Natural killer cell treated with Interleukin-12 subunit alpha and Interleukin-12 subunit beta and Interleukin-15 and Interleukin-18, amount 100 ng/mL, for 72 hours (primary cell): ENCODE measurements at regions not wholly inside any gene's neighbourhood (a gene's known extent, or its start where the extent isn't known, plus 50 kb on each side); places are given as distances from the start of the nearest gene placed in this dataset.

Experiments
- ATAC-seq, 2 donors: fragments of 150-1000 bp; cut with Tn5 transposase in 1 of 2; sonication (Bioruptor Pico), chemical (Tn5 transposase) in 1 of 2; 2 replicates each; pipeline ENCODE4 v1.10.0; 2021
- DNase-seq: peaks from one replicate; pipeline ENCODE4 v3.0.0; 2022; ENCODE audit warnings: low spot score
- H3K27ac Mint-ChIP-seq, 2 donors: 1 replicate in 1 of 2; 2 replicates in 1 of 2; pipeline ENCODE4 v1.8.0; 2022; ENCODE audit warnings: mixed read lengths in 2 of 2, mild to moderate bottlenecking in 1 of 2, moderate library complexity in 1 of 2
- H3K27me3 Mint-ChIP-seq, 2 donors: 1 replicate in 1 of 2; 2 replicates in 1 of 2; pipeline ENCODE4 v1.8.0; 2022; ENCODE audit warnings: mixed read lengths in 2 of 2
- H3K36me3 Mint-ChIP-seq: one replicate; pipeline ENCODE4 v1.8.0; 2022; ENCODE audit warnings: mixed read lengths
- H3K4me1 Mint-ChIP-seq, 2 donors: 1 replicate in 1 of 2; 2 replicates in 1 of 2; pipeline ENCODE4 v1.8.0; 2022; ENCODE audit warnings: low read depth in 2 of 2, mixed read lengths in 2 of 2, mild to moderate bottlenecking in 1 of 2
- H3K4me3 Mint-ChIP-seq: one replicate; pipeline ENCODE4 v1.8.0; 2022; ENCODE audit warnings: mixed read lengths
- H3K9me3 Mint-ChIP-seq: 2 replicates; pipeline ENCODE4 v1.8.0; 2022; ENCODE audit warnings: mixed read lengths

GRCh38 chr18:5622905-5623304 is 79.1 kb upstream of the EPB41L3 start:
- no peaks in the 10 kb centered on the region for H3K9me3 Mint-ChIP-seq
- no peaks in the 10 kb centered on the region for H3K4me1 Mint-ChIP-seq
- peaks cover 7 to 8% of the 10 kb centered on the region in 2 donors for H3K27me3 Mint-ChIP-seq
- no peaks in the 10 kb centered on the region for H3K36me3 Mint-ChIP-seq
- no peak for ATAC-seq
- no peak overlapping the region for H3K4me3 Mint-ChIP-seq
- DNase-seq = no peak
- H3K27ac Mint-ChIP-seq = no peak overlapping the region

- H3K36me3 Mint-ChIP-seq = no peaks in the 10 kb centered on the region
- DNase-seq = no peak
- H3K9me3 Mint-ChIP-seq = no peaks in the 10 kb centered on the region
- ATAC-seq = no peak
- H3K4me3 Mint-ChIP-seq = no peak overlapping the region
- peaks cover 9 to 15% of the 10 kb centered on the region in 2 donors for H3K27me3 Mint-ChIP-seq
- H3K27ac Mint-ChIP-seq = no peak overlapping the region
- no peaks in the 10 kb centered on the region for H3K4me1 Mint-ChIP-seq
These were observed 76.5 kb upstream of the EPB41L3 start for GRCh38 chr18:5620289-5620688.

- ATAC-seq = no peak
- Mint-ChIP-seq H3K27me3 (peaks cover 11 to 15% of the 10 kb centered on the region in 2 donors), H3K9me3 (no peaks in the 10 kb centered on the region), H3K4me1 (no peaks in the 10 kb centered on the region), H3K4me3 (no peak overlapping the region), H3K36me3 (no peaks in the 10 kb centered on the region), H3K27ac (no peak overlapping the region)
- DNase-seq = no peak
These were observed 75.6 kb upstream of the EPB41L3 start for GRCh38 chr18:5619376-5619775.

GRCh38 chr18:5618047-5618688 is 74.4 kb upstream of the EPB41L3 start:
- ATAC-seq = no peak
- Mint-ChIP-seq H3K9me3 (no peaks in the 10 kb centered on the region), H3K36me3 (no peaks in the 10 kb centered on the region), H3K27me3 (peaks cover 11 to 15% of the 10 kb centered on the region in 2 donors), H3K27ac (no peak overlapping the region), H3K4me1 (no peaks in the 10 kb centered on the region), H3K4me3 (no peak overlapping the region)
- no peak for DNase-seq

- Mint-ChIP-seq H3K4me1 (no peaks in the 10 kb centered on the region), H3K9me3 (peaks cover 2% of the 10 kb centered on the region), H3K36me3 (no peaks in the 10 kb centered on the region), H3K4me3 (no peak overlapping the region), H3K27me3 (peaks cover 6 to 12% of the 10 kb centered on the region in 2 donors), H3K27ac (no peak overlapping the region)
- DNase-seq (no peak), ATAC-seq (no peak)
These were observed 67.4 kb upstream of the EPB41L3 start for GRCh38 chr18:5611221-5611620.

GRCh38 chr18:5608846-5609245 is 65.0 kb upstream of the EPB41L3 start:
- H3K27ac Mint-ChIP-seq = no peak overlapping the region
- ATAC-seq (no peak), DNase-seq (no peak)
- H3K27me3 Mint-ChIP-seq = peaks cover 0 to 8% of the 10 kb centered on the region in 2 donors
- no peak overlapping the region for H3K4me3 Mint-ChIP-seq
- H3K36me3 Mint-ChIP-seq = no peaks in the 10 kb centered on the region
- peaks cover 2% of the 10 kb centered on the region for H3K9me3 Mint-ChIP-seq
- H3K4me1 Mint-ChIP-seq = no peaks in the 10 kb centered on the region

GRCh38 chr18:5606951-5607350 is 63.2 kb upstream of the EPB41L3 start:
- no peak for ATAC-seq
- no peak for DNase-seq
- no peaks in the 10 kb centered on the region for H3K4me1 Mint-ChIP-seq
- peaks cover 2% of the 10 kb centered on the region for H3K9me3 Mint-ChIP-seq
- no peak overlapping the region for H3K27ac Mint-ChIP-seq
- peaks cover 0 to 8% of the 10 kb centered on the region in 2 donors for H3K27me3 Mint-ChIP-seq
- H3K4me3 Mint-ChIP-seq = no peak overlapping the region
- H3K36me3 Mint-ChIP-seq = no peaks in the 10 kb centered on the region

GRCh38 chr18:5604778-5605177 is 61.0 kb upstream of the EPB41L3 start:
- ATAC-seq (no peak), DNase-seq (no peak)
- H3K9me3 Mint-ChIP-seq = no peaks in the 10 kb centered on the region
- H3K4me3 Mint-ChIP-seq = no peak overlapping the region
- no peaks in the 10 kb centered on the region for H3K36me3 Mint-ChIP-seq
- no peaks in the 10 kb centered on the region for H3K4me1 Mint-ChIP-seq
- peaks cover 3 to 8% of the 10 kb centered on the region in 2 donors for H3K27me3 Mint-ChIP-seq
- H3K27ac Mint-ChIP-seq = no peak overlapping the region

- H3K4me1 Mint-ChIP-seq = no peaks in the 10 kb centered on the region
- H3K9me3 Mint-ChIP-seq = no peaks in the 10 kb centered on the region
- DNase-seq = no peak
- no peaks in the 10 kb centered on the region for H3K36me3 Mint-ChIP-seq
- no peak overlapping the region for H3K4me3 Mint-ChIP-seq
- no peak overlapping the region for H3K27ac Mint-ChIP-seq
- ATAC-seq = no peak
- H3K27me3 Mint-ChIP-seq = peaks cover 4 to 5% of the 10 kb centered on the region in 2 donors
These were observed 59.4 kb upstream of the EPB41L3 start for GRCh38 chr18:5603153-5603552.

GRCh38 chr18:5601188-5601624 is 57.4 kb upstream of the EPB41L3 start:
- Mint-ChIP-seq H3K4me1 (no peaks in the 10 kb centered on the region), H3K27ac (no peak overlapping the region), H3K4me3 (no peak overlapping the region), H3K27me3 (peaks cover 0 to 7% of the 10 kb centered on the region in 2 donors), H3K9me3 (no peaks in the 10 kb centered on the region), H3K36me3 (no peaks in the 10 kb centered on the region)
- DNase-seq = no peak
- ATAC-seq = no peak

GRCh38 chr18:5600378-5601071 is 56.7 kb upstream of the EPB41L3 start:
- ATAC-seq = no peak
- H3K36me3 Mint-ChIP-seq = no peaks in the 10 kb centered on the region
- no peaks in the 10 kb centered on the region for H3K9me3 Mint-ChIP-seq
- no peak for DNase-seq
- peaks cover 0 to 7% of the 10 kb centered on the region in 2 donors for H3K27me3 Mint-ChIP-seq
- no peak overlapping the region for H3K4me3 Mint-ChIP-seq
- no peak overlapping the region for H3K27ac Mint-ChIP-seq
- no peaks in the 10 kb centered on the region for H3K4me1 Mint-ChIP-seq

- Mint-ChIP-seq H3K27me3 (peaks cover 0 to 7% of the 10 kb centered on the region in 2 donors), H3K4me3 (no peak overlapping the region), H3K9me3 (no peaks in the 10 kb centered on the region), H3K27ac (no peak overlapping the region), H3K36me3 (no peaks in the 10 kb centered on the region), H3K4me1 (no peaks in the 10 kb centered on the region)
- no peak for ATAC-seq
- DNase-seq = no peak
These were observed 52.8 kb upstream of the EPB41L3 start for GRCh38 chr18:5596585-5596984.
